KG1 (cell line): ENCODE measurements at regions not wholly inside any gene's neighbourhood (a gene's known extent, or its start where the extent isn't known, plus 50 kb on each side); places are given as distances from the start of the nearest gene placed in this dataset.
"Not testable (repeated sequence)": the region's sequence is repeated elsewhere in the genome, so short reads cannot be mapped to it uniquely, and the experiment has no call there.

Experiments used
- DNase-seq: peaks from one replicate; lab custom pipeline; 2025; lab: John Stamatoyannopoulos, UW

DNA sequence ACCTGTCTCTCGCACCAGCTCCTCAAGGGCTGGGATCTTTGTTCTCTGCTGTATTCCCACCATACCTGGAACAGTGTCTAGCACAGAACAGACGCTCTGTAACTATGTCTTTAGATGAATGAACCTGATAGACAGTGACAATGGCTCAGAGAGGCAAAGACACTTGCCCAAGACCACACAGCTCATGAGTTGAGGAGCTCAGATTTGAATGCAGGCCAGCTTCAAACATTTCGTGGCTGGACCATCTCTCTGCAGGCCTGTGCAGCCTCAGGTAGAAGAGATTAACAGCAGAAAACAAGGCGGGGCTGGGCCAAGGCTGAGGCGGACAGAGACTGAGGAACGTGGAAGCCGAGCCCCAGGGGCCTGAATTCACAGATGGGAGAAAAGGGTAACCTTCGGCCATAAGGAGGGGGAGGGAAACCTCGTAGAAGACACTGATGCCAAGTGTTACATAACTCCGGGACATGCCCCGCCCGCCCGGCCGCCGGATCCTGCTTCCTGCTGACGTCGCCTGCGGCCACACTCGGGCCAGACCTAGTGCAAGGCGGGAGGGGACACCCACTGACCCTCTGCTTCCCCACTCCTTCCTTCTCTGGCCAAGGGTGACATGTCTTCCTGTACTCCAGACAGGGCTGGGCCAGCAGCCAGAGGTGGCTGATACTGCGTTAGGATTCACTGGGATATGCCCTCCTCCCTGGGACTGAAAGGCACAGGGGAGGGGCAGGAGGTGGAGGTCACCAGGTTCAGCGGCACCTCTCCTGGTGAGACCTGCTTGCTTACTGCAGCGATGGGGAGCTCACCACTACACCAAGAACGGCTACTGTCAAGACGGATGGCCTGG lies 86.8 kb downstream of the RFLNA start:
- no peak for DNase-seq

DNA sequence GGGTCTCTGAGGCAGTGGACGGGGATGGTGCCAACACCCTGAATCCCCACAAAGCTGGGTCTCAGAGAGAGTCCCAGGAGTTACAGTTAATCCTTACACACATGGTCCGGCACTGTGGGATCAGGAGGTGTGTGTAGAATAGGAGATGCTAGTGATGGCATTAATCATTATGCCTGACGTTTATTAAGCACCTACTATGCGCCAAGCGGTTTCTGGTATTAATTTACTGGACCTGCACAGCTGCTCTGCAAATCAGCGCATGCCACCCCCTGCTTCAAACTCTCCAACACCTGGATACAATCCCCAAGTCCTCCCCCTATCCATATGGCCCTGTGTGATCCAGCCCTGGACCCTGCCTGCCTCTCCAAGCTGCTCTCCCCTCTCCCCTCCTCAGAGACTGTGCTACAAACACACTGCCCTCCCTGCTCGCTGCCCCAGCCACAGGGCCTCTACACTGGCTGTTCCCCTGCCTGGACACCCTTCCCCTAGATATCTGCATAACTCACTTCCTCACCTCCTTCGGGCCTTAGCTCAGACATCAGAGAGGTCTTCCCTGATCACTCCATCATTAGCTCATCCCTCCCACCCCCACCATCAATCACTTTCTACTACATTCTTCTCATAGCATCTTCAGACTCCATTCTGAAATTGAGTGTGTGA lies 86.0 kb downstream of the RFLNA start:
- DNase-seq: no peak

GRCh38 chr12:124379938-124380754 lies 85.3 kb downstream of the RFLNA start:
- no peak for DNase-seq

- DNase-seq: no peak
Measured at GRCh38 chr12:124379379-124379937, 84.6 kb downstream of the RFLNA start.

DNA sequence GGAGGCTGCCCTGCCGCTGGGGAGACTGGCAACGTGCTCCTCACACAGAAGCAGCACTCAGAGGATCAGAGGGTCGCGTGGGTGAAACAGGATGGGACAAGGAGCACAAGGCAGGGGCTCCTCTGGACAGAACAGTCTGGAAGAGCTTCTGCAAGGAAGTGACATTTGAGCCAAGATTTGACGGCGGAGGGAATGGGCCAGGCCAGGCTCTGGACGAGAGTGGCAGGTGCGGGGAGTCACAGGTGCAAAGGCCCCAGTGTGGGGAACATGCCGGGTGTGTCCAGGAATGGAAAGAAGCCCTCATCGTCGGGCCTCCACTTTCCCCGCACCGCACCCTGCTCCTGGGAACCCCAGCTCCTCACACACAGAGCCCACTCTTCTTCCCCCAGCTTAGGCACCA lies 84.0 kb downstream of the RFLNA start:
- DNase-seq: no peak

GRCh38 chr12:124377981-124378509 lies 83.2 kb downstream of the RFLNA start:
- DNase-seq: no peak

- no peak for DNase-seq
Measured at GRCh38 chr12:124376435-124376834, 81.5 kb downstream of the RFLNA start.

DNA sequence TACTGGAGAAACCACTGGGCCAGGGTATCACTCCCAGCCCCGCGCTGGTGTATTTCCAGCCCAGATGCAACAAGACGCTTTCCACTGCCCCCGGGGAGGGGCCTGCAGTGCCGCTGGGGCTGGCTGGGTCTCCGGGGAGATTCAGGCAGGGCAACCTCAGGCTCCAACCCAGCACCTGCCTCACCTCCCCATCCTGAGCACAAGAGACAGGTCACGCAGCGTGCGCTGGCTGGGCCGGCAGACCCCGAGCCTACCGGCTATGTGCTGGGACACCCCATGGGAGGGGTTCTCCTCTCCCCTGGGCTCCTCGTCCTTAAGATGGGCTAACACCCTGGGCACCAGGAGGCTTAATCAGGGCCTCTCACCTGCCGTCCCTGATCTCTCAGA lies 80.9 kb downstream of the RFLNA start:
- DNase-seq: no peak

- DNase-seq: no peak
Measured at GRCh38 chr12:124375141-124375788, 80.4 kb downstream of the RFLNA start.

DNA sequence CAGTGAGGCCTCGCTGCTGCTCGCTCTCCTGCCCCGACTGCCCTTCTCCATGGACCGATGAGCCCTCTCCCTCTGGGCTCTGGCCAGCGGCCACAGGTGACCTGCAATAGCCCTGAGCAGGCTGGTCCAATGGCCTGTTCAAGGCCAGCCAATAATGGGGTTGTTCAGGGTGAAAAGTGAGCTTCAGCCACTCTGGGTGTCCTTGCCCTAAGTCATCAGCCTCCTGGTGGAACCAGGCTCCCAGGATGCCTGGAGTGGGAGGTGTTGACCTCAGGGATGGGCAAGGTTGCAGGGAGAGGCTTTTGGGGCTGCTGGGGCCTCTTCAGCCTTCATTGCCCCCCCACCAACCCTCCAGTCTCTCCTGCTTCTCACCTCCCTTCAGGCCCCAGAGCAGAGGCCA lies 79.7 kb downstream of the RFLNA start:
- no peak for DNase-seq

- DNase-seq: no peak
Measured at GRCh38 chr12:124374147-124374546, 79.3 kb downstream of the RFLNA start.

DNA sequence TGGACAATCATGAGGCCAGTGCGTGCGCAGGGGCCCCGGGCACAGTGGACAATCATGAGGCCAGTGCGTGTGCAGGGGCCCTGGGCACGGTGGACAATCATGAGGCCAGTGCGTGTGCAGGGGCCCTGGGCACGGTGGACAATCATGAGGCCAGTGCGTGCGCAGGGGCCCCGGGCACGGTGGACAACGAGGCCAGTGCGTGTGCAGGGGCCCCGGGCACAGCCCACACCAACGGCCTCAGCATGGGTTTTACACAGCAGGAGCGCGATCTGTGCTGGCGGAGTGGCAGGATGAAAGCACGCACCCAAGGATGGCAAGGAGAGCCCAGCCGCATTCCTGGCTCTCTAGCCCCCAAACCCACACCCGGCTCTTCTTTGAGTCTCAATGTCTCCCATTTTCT lies 78.8 kb downstream of the RFLNA start:
- not testable (repeated sequence) for DNase-seq

DNA sequence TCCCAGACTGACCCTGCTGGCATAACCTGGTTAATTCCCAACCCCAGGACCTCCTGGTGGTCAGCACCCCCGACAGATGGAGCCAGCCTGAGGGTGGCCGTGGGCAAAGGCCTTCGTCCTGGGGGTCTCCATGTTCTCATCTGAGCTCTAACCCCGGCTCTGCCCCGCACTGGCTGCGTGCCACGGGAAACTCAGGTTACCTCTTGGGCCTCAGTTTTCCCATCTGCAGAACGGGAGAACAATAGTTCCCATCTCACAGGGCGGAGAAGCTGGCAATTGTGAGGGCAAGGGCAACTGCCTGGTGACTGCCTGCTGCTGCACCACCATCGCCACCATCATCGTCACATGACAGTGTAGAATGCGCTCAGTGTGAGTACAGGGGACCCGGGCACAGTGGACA lies 77.9 kb downstream of the RFLNA start:
- DNase-seq: no peak

DNA sequence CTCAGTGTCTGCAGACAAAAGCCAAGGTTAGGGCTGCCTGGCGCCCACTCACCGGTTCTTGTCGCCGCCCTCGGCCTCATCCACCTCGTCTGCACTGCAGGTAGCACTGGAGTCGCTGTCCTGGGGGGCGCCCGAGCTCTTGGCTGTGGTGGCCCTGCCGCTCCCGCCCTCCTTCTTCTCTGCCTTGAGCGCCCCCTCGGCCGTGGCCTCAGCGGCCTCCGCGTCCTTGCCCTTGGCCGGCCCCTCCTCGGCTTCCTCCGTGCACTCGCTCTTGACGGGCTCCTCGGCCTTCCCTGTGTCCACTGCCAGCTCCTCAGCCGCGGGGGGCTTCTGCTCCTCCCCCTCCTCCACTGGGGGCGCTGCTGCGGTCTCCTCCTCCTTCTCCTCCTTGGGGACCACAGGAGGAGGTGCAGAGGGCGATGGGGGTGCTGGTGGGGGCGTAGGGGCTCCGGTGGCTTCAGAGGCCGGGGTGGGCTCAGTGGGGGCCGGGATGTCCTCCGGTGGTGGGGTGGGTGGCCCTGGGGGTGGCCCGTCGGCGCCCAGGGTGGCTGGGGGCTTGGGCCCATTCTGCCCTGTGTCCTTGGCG lies 77.2 kb downstream of the RFLNA start:
- no peak for DNase-seq

- no peak for DNase-seq
Measured at GRCh38 chr12:124371366-124371765, 76.5 kb downstream of the RFLNA start.

- no peak for DNase-seq
Measured at GRCh38 chr12:124370851-124371250, 76.0 kb downstream of the RFLNA start.

GRCh38 chr12:124370384-124370783 lies 75.5 kb downstream of the RFLNA start:
- DNase-seq: no peak

- DNase-seq: no peak
Measured at GRCh38 chr12:124369827-124370378, 75.0 kb downstream of the RFLNA start.

DNA sequence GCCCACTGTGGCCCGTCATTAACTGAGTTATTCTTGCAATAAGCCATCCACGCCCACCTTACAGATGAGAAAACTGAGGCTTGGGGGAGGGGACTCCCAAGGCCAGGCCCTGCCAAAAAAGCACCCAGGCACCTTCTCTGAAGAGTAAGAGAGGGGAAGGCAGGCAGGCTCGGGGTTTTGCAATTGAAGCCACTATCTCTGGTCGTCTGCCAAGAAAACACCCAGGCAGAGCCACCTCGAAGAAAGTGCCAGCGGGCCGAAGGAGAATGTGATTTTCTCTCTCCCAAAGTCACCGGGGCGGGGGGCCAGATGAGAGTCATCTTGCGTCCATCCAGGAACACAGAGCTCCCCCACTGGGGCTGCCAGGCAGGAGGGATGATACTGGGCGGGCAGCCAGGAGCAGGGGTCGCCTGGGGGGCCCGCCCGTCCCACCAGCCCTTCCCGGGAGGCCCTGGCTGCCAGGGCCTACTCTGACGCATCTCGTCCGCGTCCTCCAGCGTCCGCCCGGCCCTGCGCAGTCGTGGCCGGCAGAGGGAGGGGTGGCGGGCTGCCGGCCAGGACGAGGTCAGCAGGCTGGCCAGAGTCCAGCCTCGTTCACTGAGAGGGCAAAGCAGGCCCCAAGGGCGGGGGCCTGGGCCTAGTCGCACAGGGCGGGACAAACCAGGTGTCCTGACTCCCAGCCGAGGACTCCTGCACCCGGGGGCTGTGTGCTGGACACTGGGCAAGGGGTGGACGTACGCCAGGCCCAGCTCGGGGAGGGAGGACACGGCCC lies 74.3 kb downstream of the RFLNA start:
- no peak for DNase-seq

DNA sequence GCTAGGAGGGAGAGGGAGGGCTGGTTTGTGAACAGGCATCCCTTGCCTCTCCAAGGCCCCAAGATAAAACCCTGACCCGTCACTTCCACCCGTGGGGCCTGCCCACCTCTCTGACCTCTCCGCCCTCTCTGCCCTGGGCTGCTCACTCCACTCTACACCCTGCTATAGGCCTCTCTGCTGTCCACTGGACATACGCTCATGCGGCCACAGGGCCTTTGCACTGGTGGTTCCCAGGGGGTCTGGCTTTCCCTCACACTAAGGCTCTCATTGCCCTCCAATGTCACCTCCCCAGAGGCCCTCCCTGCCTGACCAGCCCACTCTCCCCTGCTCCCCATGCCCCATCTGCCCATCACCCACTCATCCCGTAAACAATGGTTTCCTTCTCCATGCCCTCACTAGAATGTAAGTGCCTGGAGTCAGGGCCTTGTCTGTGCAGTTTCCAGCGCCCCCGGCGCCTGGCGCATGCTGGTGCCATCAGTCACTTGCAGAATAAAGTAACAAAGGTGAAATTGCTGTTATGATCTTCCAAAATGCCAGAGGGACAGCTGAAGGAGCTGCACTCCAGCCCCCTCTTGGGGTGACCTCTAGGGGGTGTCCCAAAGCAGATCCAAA lies 73.6 kb downstream of the RFLNA start:
- DNase-seq: no peak
